ENCODE measurements at regions not wholly inside any gene's neighbourhood (a gene's known extent, or its start where the extent isn't known, plus 50 kb on each side); places are given as distances from the start of the nearest gene placed in this dataset.

GRCh38 chr3:107899990-107900651, 190.7 kb downstream of the CD47 start:
- no peak for DNase-seq (ENCODE audit: low spot score)

GRCh38 chr3:107897471-107898061, 193.3 kb downstream of the CD47 start:
- no peak for DNase-seq (ENCODE audit: low spot score)

- DNase-seq (ENCODE audit: low spot score), result no peak
Measured at GRCh38 chr3:107894998-107895397, 195.8 kb downstream of the CD47 start.

GRCh38 chr3:107892955-107893624, 197.7 kb downstream of the CD47 start:
- DNase-seq (ENCODE audit: low spot score), result no peak

GRCh38 chr3:107884719-107885460, 205.9 kb downstream of the CD47 start:
- no peak for DNase-seq (ENCODE audit: low spot score)

GRCh38 chr3:107884028-107884427, 206.8 kb downstream of the CD47 start:
- DNase-seq (ENCODE audit: low spot score), result no peak

GRCh38 chr3:107882881-107883280, 207.9 kb downstream of the CD47 start:
- DNase-seq (ENCODE audit: low spot score), result no peak

DNA sequence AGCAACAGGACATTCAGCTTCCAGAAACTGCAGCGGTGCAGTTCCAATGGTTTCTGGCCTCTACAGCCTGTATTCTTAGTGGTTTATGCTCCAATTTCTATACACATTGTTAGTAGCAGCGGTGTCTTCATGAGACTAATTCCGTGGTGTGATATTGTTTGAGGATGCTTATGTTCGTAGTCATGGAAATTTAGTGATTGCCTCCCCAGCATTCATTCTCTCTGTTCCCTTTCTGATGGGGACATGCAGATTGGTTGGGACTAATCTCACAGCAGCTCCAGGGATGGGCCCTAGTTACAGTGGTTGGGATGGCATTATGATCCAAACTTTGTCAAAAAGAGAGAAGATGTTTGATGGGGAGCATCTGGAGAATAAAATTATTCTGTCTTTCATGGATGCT, 208.6 kb downstream of the CD47 start:
- no peak for DNase-seq (ENCODE audit: low spot score)

- DNase-seq (ENCODE audit: low spot score), result no peak
Measured at GRCh38 chr3:107881509-107881908, 209.3 kb downstream of the CD47 start.

DNA sequence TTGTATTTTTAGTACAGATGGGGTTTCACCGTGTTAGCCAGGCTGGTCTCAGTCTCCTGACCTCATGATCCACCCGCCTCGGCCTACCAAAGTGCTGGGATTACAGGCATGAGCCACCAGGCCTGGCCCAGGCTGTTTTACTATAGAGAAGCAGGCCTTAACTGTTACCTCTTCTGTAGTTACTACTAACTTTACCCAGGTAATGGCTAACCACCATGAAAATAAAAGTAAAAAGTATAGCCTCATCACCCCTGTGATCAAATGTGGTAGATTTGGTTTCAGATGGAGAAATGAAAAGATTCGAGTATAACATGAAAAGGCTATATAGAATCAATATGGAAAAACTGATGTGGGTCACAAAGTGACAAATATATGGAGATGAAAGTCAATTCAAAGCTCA, 210.1 kb downstream of the CD47 start:
- DNase-seq (ENCODE audit: low spot score), result no peak

DNA sequence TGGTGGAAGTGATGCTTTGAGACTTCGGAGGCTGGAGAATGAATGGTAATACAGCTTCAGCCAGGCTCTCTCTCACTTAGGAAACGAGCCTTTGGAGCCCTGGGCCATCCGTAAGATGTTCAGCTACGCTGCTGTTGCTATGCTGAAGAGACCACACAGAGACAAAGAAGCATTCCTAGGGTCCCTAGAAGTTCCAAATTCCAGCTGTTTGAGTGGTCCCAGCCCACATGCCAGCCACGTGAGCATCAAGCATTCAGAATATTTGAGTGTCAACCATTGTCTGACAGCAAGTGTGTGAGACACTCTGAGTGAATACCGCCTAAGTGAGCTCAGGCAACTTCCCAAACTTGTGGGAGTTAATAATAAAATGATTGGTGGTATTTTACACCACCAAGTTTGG, 212.9 kb downstream of the CD47 start:
- no peak for DNase-seq (ENCODE audit: low spot score)

GRCh38 chr3:107870943-107871638, 219.7 kb downstream of the CD47 start:
- DNase-seq (ENCODE audit: low spot score), result no peak

- no peak for DNase-seq (ENCODE audit: low spot score)
Measured at GRCh38 chr3:107870096-107870495, 220.7 kb downstream of the CD47 start.

DNA sequence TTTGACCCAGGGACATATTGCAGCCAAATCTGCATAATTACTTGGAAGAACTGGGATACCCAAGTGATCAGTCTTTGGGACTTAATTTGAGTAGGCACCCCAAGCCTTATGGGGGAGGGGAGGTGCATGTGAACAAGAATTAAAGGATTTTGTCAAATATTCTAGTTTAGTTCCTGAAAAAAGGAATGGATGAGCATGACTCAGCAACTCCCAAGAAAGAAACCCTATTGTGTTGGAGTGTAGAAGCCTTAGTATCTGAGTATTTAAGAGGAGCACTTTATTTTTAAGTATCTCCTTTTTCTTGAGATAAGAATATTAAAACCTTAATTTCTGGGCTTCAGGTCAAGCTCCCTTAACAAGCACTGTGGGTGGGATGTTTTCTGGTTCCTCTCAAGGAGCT, 222.4 kb downstream of the CD47 start:
- DNase-seq (ENCODE audit: low spot score), result no peak

DNA sequence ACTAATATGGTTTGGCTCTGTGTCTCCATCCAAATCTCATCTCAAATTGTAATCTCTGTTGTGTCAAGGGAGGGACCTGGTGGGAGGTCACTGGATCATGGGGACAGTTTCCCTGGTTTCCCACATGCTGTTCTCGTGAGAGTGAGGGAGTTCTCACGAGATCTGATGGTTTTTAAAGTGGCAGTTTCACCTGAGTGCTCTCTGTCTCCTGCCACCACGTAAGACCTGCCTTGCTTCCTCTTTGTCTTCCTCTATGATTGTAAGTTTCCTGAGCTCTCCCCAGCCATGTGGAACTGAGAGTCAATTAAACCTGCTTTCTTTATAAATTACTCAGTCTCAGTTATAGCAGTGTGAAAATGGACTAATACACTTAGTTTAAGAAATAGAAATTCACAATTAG, 228.9 kb downstream of the CD47 start:
- DNase-seq (ENCODE audit: low spot score), result no peak

DNA sequence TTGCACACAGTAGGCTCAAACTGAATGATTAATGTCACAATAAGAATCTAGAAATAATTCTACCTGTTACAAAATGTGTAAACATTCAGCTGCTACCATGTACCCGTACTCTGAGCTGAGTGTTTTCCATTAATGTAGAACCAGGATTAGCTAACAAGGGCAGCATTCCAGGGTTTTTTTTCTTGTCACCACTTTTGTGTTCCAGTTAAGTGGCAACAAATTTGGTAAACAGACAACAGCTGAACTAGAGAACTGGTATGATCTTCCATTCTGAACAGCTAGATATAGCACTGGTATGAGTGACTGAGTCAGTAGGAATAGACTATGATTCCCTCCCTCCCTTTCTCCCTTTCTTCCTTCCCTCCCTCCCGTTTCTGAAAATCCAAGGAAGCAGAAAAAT, 229.4 kb downstream of the CD47 start:
- no peak for DNase-seq (ENCODE audit: low spot score)

All from CD4-positive, alpha-beta T cell treated with Interleukin-2 at 100 ng/mL for 4 hours (primary cell).